ENCODE measurements at regions not wholly inside any gene's neighbourhood (a gene's known extent, or its start where the extent isn't known, plus 50 kb on each side); places are given as distances from the start of the nearest gene placed in this dataset.

- TF ChIP-seq CTCF (IDR thresholded peaks at IDR 0.05) (no peak), POLR2A (IDR thresholded peaks at IDR 0.05) (no peak)
Measured at GRCh38 chr9:135329571-135330306, 149.8 kb upstream of the PPP1R26 start.

Measured in right lobe of liver (tissue), 4 donors.